ENCODE measurements at regions not wholly inside any gene's neighbourhood (a gene's known extent, or its start where the extent isn't known, plus 50 kb on each side); places are given as distances from the start of the nearest gene placed in this dataset.

- DNase-seq (ENCODE audit: low read depth) = peak; percentile 44
- peaks cover 14% of the 10 kb centered on the region for H3K4me1 ChIP-seq (ENCODE audit: control insufficient read depth, insufficient read depth, low read length)
- peak overlapping the region; percentile 79 for H3K4me3 ChIP-seq (ENCODE audit: low read length)
These were observed 393.5 kb downstream of the KLF12 start for GRCh38 chr13:73740666-73741065.

GRCh38 chr13:73739394-73739793 is 394.8 kb downstream of the KLF12 start:
- Histone ChIP-seq H3K9me3 (ENCODE audit: control insufficient read depth, low read length) (no peaks in the 10 kb centered on the region), H3K4me1 (ENCODE audit: control insufficient read depth, insufficient read depth, low read length) (peaks cover 14% of the 10 kb centered on the region), H3K4me3 (ENCODE audit: low read length) (no peak overlapping the region), H3K36me3 (ENCODE audit: control insufficient read depth, insufficient read depth, low read length, severe bottlenecking) (no peaks in the 10 kb centered on the region), H3K27me3 (replicated peaks; ENCODE audit: control insufficient read depth, insufficient read depth, low read length) (no peaks in the 10 kb centered on the region), H3K9ac (ENCODE audit: low read length) (no peak overlapping the region)
- no peak for DNase-seq (ENCODE audit: low read depth)

More at GRCh38 chr13:73740666-73741065, 393.5 kb downstream of the KLF12 start:
- Histone ChIP-seq H3K27me3 (replicated peaks; ENCODE audit: control insufficient read depth, insufficient read depth, low read length) (no peaks in the 10 kb centered on the region), H3K9ac (ENCODE audit: low read length) (peak overlapping the region; percentile 55), H3K36me3 (ENCODE audit: control insufficient read depth, insufficient read depth, low read length, severe bottlenecking) (no peaks in the 10 kb centered on the region), H3K9me3 (ENCODE audit: control insufficient read depth, low read length) (no peaks in the 10 kb centered on the region)

- Histone ChIP-seq H3K36me3 (ENCODE audit: control insufficient read depth, insufficient read depth, low read length, severe bottlenecking) (no peaks in the 10 kb centered on the region), H3K27me3 (replicated peaks; ENCODE audit: control insufficient read depth, insufficient read depth, low read length) (no peaks in the 10 kb centered on the region), H3K4me1 (ENCODE audit: control insufficient read depth, insufficient read depth, low read length) (peaks cover 14% of the 10 kb centered on the region), H3K4me3 (ENCODE audit: low read length) (no peak overlapping the region), H3K9ac (ENCODE audit: low read length) (no peak overlapping the region), H3K9me3 (ENCODE audit: control insufficient read depth, low read length) (no peaks in the 10 kb centered on the region)
- DNase-seq (ENCODE audit: low read depth) = no peak
These were observed 395.6 kb downstream of the KLF12 start for GRCh38 chr13:73738626-73739025.

- no peak overlapping the region for H3K4me3 ChIP-seq (ENCODE audit: low read length)
- H3K27me3 ChIP-seq (replicated peaks; ENCODE audit: control insufficient read depth, insufficient read depth, low read length) = no peaks in the 10 kb centered on the region
- no peaks in the 10 kb centered on the region for H3K9me3 ChIP-seq (ENCODE audit: control insufficient read depth, low read length)
- no peak overlapping the region for H3K9ac ChIP-seq (ENCODE audit: low read length)
- no peaks in the 10 kb centered on the region for H3K36me3 ChIP-seq (ENCODE audit: control insufficient read depth, insufficient read depth, low read length, severe bottlenecking)
- H3K4me1 ChIP-seq (ENCODE audit: control insufficient read depth, insufficient read depth, low read length) = peaks cover 14% of the 10 kb centered on the region
- DNase-seq (ENCODE audit: low read depth) = no peak
These were observed 397.0 kb downstream of the KLF12 start for GRCh38 chr13:73737214-73737613.

- Histone ChIP-seq H3K9me3 (ENCODE audit: control insufficient read depth, low read length) (no peaks in the 10 kb centered on the region), H3K9ac (ENCODE audit: low read length) (no peak overlapping the region), H3K4me3 (ENCODE audit: low read length) (no peak overlapping the region), H3K36me3 (ENCODE audit: control insufficient read depth, insufficient read depth, low read length, severe bottlenecking) (no peaks in the 10 kb centered on the region), H3K4me1 (ENCODE audit: control insufficient read depth, insufficient read depth, low read length) (no peaks in the 10 kb centered on the region), H3K27me3 (replicated peaks; ENCODE audit: control insufficient read depth, insufficient read depth, low read length) (no peaks in the 10 kb centered on the region)
- DNase-seq (ENCODE audit: low read depth) = no peak
These were observed 400.5 kb downstream of the KLF12 start for GRCh38 chr13:73733706-73734105.

- Histone ChIP-seq H3K36me3 (ENCODE audit: control insufficient read depth, insufficient read depth, low read length, severe bottlenecking) (no peaks in the 10 kb centered on the region), H3K9me3 (ENCODE audit: control insufficient read depth, low read length) (no peaks in the 10 kb centered on the region), H3K4me1 (ENCODE audit: control insufficient read depth, insufficient read depth, low read length) (no peaks in the 10 kb centered on the region), H3K9ac (ENCODE audit: low read length) (no peak overlapping the region), H3K27me3 (replicated peaks; ENCODE audit: control insufficient read depth, insufficient read depth, low read length) (no peaks in the 10 kb centered on the region), H3K4me3 (ENCODE audit: low read length) (no peak overlapping the region)
- DNase-seq (ENCODE audit: low read depth) = no peak
These were observed 401.9 kb downstream of the KLF12 start for GRCh38 chr13:73732350-73732749.

- H3K4me1 ChIP-seq (ENCODE audit: control insufficient read depth, insufficient read depth, low read length) = no peaks in the 10 kb centered on the region
- no peaks in the 10 kb centered on the region for H3K27me3 ChIP-seq (replicated peaks; ENCODE audit: control insufficient read depth, insufficient read depth, low read length)
- DNase-seq (ENCODE audit: low read depth) = no peak
- H3K9ac ChIP-seq (ENCODE audit: low read length) = no peak overlapping the region
- no peaks in the 10 kb centered on the region for H3K9me3 ChIP-seq (ENCODE audit: control insufficient read depth, low read length)
- H3K36me3 ChIP-seq (ENCODE audit: control insufficient read depth, insufficient read depth, low read length, severe bottlenecking) = no peaks in the 10 kb centered on the region
- H3K4me3 ChIP-seq (ENCODE audit: low read length) = no peak overlapping the region
These were observed 402.6 kb downstream of the KLF12 start for GRCh38 chr13:73731564-73731963.

GRCh38 chr13:73730014-73730413 is 404.2 kb downstream of the KLF12 start:
- H3K9me3 ChIP-seq (ENCODE audit: control insufficient read depth, low read length) = no peaks in the 10 kb centered on the region
- H3K4me1 ChIP-seq (ENCODE audit: control insufficient read depth, insufficient read depth, low read length) = no peaks in the 10 kb centered on the region
- no peak for DNase-seq (ENCODE audit: low read depth)

GRCh38 chr13:73729046-73729445 is 405.2 kb downstream of the KLF12 start:
- Histone ChIP-seq H3K36me3 (ENCODE audit: control insufficient read depth, insufficient read depth, low read length, severe bottlenecking) (no peaks in the 10 kb centered on the region), H3K4me1 (ENCODE audit: control insufficient read depth, insufficient read depth, low read length) (no peaks in the 10 kb centered on the region), H3K9me3 (ENCODE audit: control insufficient read depth, low read length) (no peaks in the 10 kb centered on the region), H3K4me3 (ENCODE audit: low read length) (no peak overlapping the region), H3K27me3 (replicated peaks; ENCODE audit: control insufficient read depth, insufficient read depth, low read length) (no peaks in the 10 kb centered on the region), H3K9ac (ENCODE audit: low read length) (no peak overlapping the region)
- DNase-seq (ENCODE audit: low read depth) = no peak

More at GRCh38 chr13:73730014-73730413, 404.2 kb downstream of the KLF12 start:
- Histone ChIP-seq H3K36me3 (ENCODE audit: control insufficient read depth, insufficient read depth, low read length, severe bottlenecking) (no peaks in the 10 kb centered on the region), H3K9ac (ENCODE audit: low read length) (no peak overlapping the region), H3K27me3 (replicated peaks; ENCODE audit: control insufficient read depth, insufficient read depth, low read length) (no peaks in the 10 kb centered on the region), H3K4me3 (ENCODE audit: low read length) (no peak overlapping the region)

GRCh38 chr13:73722120-73722519 is 412.1 kb downstream of the KLF12 start:
- Histone ChIP-seq H3K27me3 (replicated peaks; ENCODE audit: control insufficient read depth, insufficient read depth, low read length) (no peaks in the 10 kb centered on the region), H3K4me3 (ENCODE audit: low read length) (no peak overlapping the region), H3K36me3 (ENCODE audit: control insufficient read depth, insufficient read depth, low read length, severe bottlenecking) (no peaks in the 10 kb centered on the region), H3K4me1 (ENCODE audit: control insufficient read depth, insufficient read depth, low read length) (peaks cover 6% of the 10 kb centered on the region), H3K9ac (ENCODE audit: low read length) (no peak overlapping the region), H3K9me3 (ENCODE audit: control insufficient read depth, low read length) (no peaks in the 10 kb centered on the region)
- peak; percentile 56 for DNase-seq (ENCODE audit: low read depth)

GRCh38 chr13:73721571-73721970 is 412.6 kb downstream of the KLF12 start:
- Histone ChIP-seq H3K36me3 (ENCODE audit: control insufficient read depth, insufficient read depth, low read length, severe bottlenecking) (no peaks in the 10 kb centered on the region), H3K4me3 (ENCODE audit: low read length) (no peak overlapping the region), H3K4me1 (ENCODE audit: control insufficient read depth, insufficient read depth, low read length) (peaks cover 6% of the 10 kb centered on the region), H3K27me3 (replicated peaks; ENCODE audit: control insufficient read depth, insufficient read depth, low read length) (no peaks in the 10 kb centered on the region), H3K9me3 (ENCODE audit: control insufficient read depth, low read length) (no peaks in the 10 kb centered on the region), H3K9ac (ENCODE audit: low read length) (no peak overlapping the region)
- DNase-seq (ENCODE audit: low read depth) = no peak

- Histone ChIP-seq H3K4me1 (ENCODE audit: control insufficient read depth, insufficient read depth, low read length) (peaks cover 6% of the 10 kb centered on the region), H3K9me3 (ENCODE audit: control insufficient read depth, low read length) (no peaks in the 10 kb centered on the region), H3K36me3 (ENCODE audit: control insufficient read depth, insufficient read depth, low read length, severe bottlenecking) (no peaks in the 10 kb centered on the region), H3K9ac (ENCODE audit: low read length) (no peak overlapping the region), H3K27me3 (replicated peaks; ENCODE audit: control insufficient read depth, insufficient read depth, low read length) (no peaks in the 10 kb centered on the region), H3K4me3 (ENCODE audit: low read length) (no peak overlapping the region)
- peak; percentile 26 for DNase-seq (ENCODE audit: low read depth)
These were observed 413.9 kb downstream of the KLF12 start for GRCh38 chr13:73720216-73720840.
